ENCODE measurements at regions not wholly inside any gene's neighbourhood (a gene's known extent, or its start where the extent isn't known, plus 50 kb on each side); places are given as distances from the start of the nearest gene placed in this dataset.
A peak's percentile ranks its signal among the peaks of the same experiment; 100 is the strongest.

GRCh38 chr15:69880571-69881301 lies 217.0 kb downstream of the TLE3 start:
- no peak for DNase-seq

GRCh38 chr15:69881302-69881670 lies 216.4 kb downstream of the TLE3 start:
- no peak for DNase-seq

GRCh38 chr15:69881766-69882165 lies 216.0 kb downstream of the TLE3 start:
- DNase-seq = peak in 1 of 2 donors; percentile 7

GRCh38 chr15:69883306-69883705 lies 214.4 kb downstream of the TLE3 start:
- DNase-seq = no peak

GRCh38 chr15:69885173-69885955 lies 212.4 kb downstream of the TLE3 start:
- no peak for DNase-seq

- no peak for DNase-seq
Observed at GRCh38 chr15:69887009-69887408, 210.7 kb downstream of the TLE3 start.

GRCh38 chr15:69887553-69887952 lies 210.2 kb downstream of the TLE3 start:
- no peak for DNase-seq

GRCh38 chr15:69888406-69888805 lies 209.3 kb downstream of the TLE3 start:
- no peak for DNase-seq

GRCh38 chr15:69891070-69891536 lies 206.6 kb downstream of the TLE3 start:
- DNase-seq = no peak

GRCh38 chr15:69891606-69892005 lies 206.1 kb downstream of the TLE3 start:
- DNase-seq = no peak

GRCh38 chr15:69892351-69892750 lies 205.4 kb downstream of the TLE3 start:
- DNase-seq = no peak

- no peak for DNase-seq
Observed at GRCh38 chr15:69893086-69893485, 204.6 kb downstream of the TLE3 start.

- no peak for DNase-seq
Observed at GRCh38 chr15:69893863-69894262, 203.9 kb downstream of the TLE3 start.

GRCh38 chr15:69895202-69895601 lies 202.5 kb downstream of the TLE3 start:
- no peak for DNase-seq

GRCh38 chr15:69896606-69897005 lies 201.1 kb downstream of the TLE3 start:
- DNase-seq = no peak

GRCh38 chr15:69897061-69897460 lies 200.7 kb downstream of the TLE3 start:
- no peak for DNase-seq

- no peak for DNase-seq
Observed at GRCh38 chr15:69897471-69898237, 200.1 kb downstream of the TLE3 start.

GRCh38 chr15:69898243-69898642 lies 199.5 kb downstream of the TLE3 start:
- DNase-seq = no peak

- no peak for DNase-seq
Observed at GRCh38 chr15:69902414-69903062, 195.2 kb downstream of the TLE3 start.

- no peak for DNase-seq
Observed at GRCh38 chr15:69903470-69904469, 193.9 kb downstream of the TLE3 start.

Measured in CD4-positive, alpha-beta T cell treated with Interleukin-1 beta for 1 hour (primary cell).